Calu3 (cell line): ENCODE measurements at regions not wholly inside any gene's neighbourhood (a gene's known extent, or its start where the extent isn't known, plus 50 kb on each side); places are given as distances from the start of the nearest gene placed in this dataset.

Source experiments
- BruUV-seq: library from RNA; stranded (reverse); fragments of 400-500 nt; replicated peaks from 2 replicates; lab custom pipeline; 2021; lab: Mats Ljungman, UMichigan
- CTCF ChIA-PET: fragments of 300-600 bp; sonication (Branson Sonifier 250); formaldehyde crosslinking; loops from one replicate; lab custom pipeline; 2022; ENCODE audit warnings: antibody characterized with exemption; lab: Charles Lee
- DNase-seq: peaks from one replicate; pipeline ENCODE4 v3.0.0; 2022
- H3K27ac Mint-ChIP-seq: one replicate; pipeline ENCODE4 v1.8.0; 2022; ENCODE audit warnings: mixed read lengths; ENCODE audit not compliant: unreplicated experiment
- H3K27me3 Mint-ChIP-seq: one replicate; pipeline ENCODE4 v1.8.0; 2022; ENCODE audit warnings: mixed read lengths; ENCODE audit not compliant: unreplicated experiment
- H3K36me3 Mint-ChIP-seq: one replicate; pipeline ENCODE4 v1.8.0; 2022; ENCODE audit warnings: mild to moderate bottlenecking, moderate library complexity, mixed read lengths; ENCODE audit not compliant: insufficient read depth, unreplicated experiment
- H3K4me1 Mint-ChIP-seq: one replicate; pipeline ENCODE4 v1.8.0; 2022; ENCODE audit warnings: mild to moderate bottlenecking, low read depth, mixed read lengths; ENCODE audit not compliant: unreplicated experiment
- H3K4me3 Mint-ChIP-seq: one replicate; pipeline ENCODE4 v1.8.0; 2022; ENCODE audit warnings: mild to moderate bottlenecking, low read depth, moderate library complexity, mixed read lengths; ENCODE audit not compliant: unreplicated experiment
- H3K9me3 Mint-ChIP-seq: one replicate; pipeline ENCODE4 v1.8.0; 2022; ENCODE audit warnings: low read depth, mixed read lengths; ENCODE audit not compliant: unreplicated experiment
- intact Hi-C: fragments of 100-400 bp; cut with micrococcal nuclease; formaldehyde crosslinking; loops from one replicate; pipeline ENCODE4 v1.10.0; 2022; ENCODE audit not compliant: unreplicated experiment
- TF ChIP-seq, protein P1 (sequence below): fragments of 200-600 bp; IDR thresholded peaks from one replicate; pipeline ENCODE4 v1.8.0; 2022; ENCODE audit warnings: antibody characterized with exemption; ENCODE audit not compliant: unreplicated experiment

GRCh38 chr10:60649485-60650377 lies 128.5 kb upstream of the CDK1 start:
- H3K36me3 Mint-ChIP-seq: no peaks in the 10 kb centered on the region

GRCh38 chr10:60648761-60649160 lies 129.5 kb upstream of the CDK1 start:
- BruUV-seq: no TSS peak
- no peak overlapping the region for H3K27ac Mint-ChIP-seq
- peaks cover 9% of the 10 kb centered on the region for H3K4me1 Mint-ChIP-seq
- intact Hi-C loops: no loop called here
- no peaks in the 10 kb centered on the region for H3K36me3 Mint-ChIP-seq
- no peaks in the 10 kb centered on the region for H3K9me3 Mint-ChIP-seq
- CTCF ChIA-PET: interaction anchor here (0.7 kb wide), 2 partner anchors 15 to 17 kb away, joined by 4 to 11 read pairs; no protein-coding TSS in a partner anchor
- H3K27me3 Mint-ChIP-seq: no peaks in the 10 kb centered on the region
- no peak for DNase-seq
- TF ChIP-seq, protein P1, sequence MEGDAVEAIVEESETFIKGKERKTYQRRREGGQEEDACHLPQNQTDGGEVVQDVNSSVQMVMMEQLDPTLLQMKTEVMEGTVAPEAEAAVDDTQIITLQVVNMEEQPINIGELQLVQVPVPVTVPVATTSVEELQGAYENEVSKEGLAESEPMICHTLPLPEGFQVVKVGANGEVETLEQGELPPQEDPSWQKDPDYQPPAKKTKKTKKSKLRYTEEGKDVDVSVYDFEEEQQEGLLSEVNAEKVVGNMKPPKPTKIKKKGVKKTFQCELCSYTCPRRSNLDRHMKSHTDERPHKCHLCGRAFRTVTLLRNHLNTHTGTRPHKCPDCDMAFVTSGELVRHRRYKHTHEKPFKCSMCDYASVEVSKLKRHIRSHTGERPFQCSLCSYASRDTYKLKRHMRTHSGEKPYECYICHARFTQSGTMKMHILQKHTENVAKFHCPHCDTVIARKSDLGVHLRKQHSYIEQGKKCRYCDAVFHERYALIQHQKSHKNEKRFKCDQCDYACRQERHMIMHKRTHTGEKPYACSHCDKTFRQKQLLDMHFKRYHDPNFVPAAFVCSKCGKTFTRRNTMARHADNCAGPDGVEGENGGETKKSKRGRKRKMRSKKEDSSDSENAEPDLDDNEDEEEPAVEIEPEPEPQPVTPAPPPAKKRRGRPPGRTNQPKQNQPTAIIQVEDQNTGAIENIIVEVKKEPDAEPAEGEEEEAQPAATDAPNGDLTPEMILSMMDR: no peak
- H3K4me3 Mint-ChIP-seq: no peak overlapping the region

More at GRCh38 chr10:60649485-60650377, 128.5 kb upstream of the CDK1 start:
- intact Hi-C loops: no loop called here
- Mint-ChIP-seq H3K27ac (no peak overlapping the region), H3K9me3 (no peaks in the 10 kb centered on the region), H3K4me1 (peaks cover 9% of the 10 kb centered on the region), H3K4me3 (no peak overlapping the region), H3K27me3 (no peaks in the 10 kb centered on the region)
- no TSS peak for BruUV-seq
- CTCF ChIA-PET: interaction anchor here (0.6 to 0.7 kb wide), 3 partner anchors 14 to 226 kb away, joined by 3 to 11 read pairs (median 3); no protein-coding TSS in a partner anchor
- TF ChIP-seq, protein P1: no peak
- no peak for DNase-seq

DNA sequence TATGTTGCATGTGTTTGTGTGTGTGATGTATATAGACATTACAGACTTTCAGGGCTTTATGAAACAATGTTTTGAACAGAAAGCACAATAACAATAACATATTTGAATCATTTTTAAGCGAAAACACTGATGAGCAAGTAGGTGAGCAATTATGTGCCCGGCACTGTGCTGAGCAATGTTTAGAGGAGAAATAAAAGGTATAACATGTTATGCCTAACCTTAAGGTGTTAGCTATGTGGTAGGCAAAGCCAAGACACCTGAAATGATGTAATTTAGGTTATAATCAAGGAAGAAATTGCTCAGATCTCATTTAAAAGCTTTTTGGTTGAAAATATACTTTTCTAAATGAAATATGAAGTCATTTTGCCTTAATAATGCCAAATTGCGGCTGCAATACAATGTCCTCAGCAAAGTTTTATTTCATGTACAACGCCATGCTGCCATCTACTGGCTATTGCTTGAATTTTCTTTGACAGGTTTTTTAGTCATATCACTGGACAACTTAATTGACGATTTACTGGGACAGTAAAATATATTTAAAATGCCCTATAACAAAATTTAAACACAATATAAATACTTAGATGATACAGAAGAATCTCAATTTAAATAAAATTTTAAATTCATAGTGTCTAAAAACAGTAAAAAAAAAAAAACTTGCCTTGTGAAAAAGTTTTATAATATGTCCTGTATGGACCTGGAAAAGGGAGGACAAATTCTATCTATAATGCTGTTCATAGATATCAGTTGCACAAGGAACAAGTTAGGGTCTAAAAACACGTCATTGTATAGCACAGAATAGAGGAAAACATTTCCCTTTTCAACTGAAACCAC lies 131.1 kb upstream of the CDK1 start:
- Mint-ChIP-seq H3K4me3 (no peak overlapping the region), H3K27ac (no peak overlapping the region), H3K27me3 (no peaks in the 10 kb centered on the region), H3K36me3 (no peaks in the 10 kb centered on the region), H3K9me3 (no peaks in the 10 kb centered on the region), H3K4me1 (peaks cover 9% of the 10 kb centered on the region)
- intact Hi-C loops: loop anchor here (1.0 to 2.0 kb wide), 4 partner anchors 98 to 408 kb away; no protein-coding TSS in a partner anchor
- TF ChIP-seq, protein P1: peak; percentile 83
- CTCF ChIA-PET: interaction anchor here (2.9 kb wide), 1 partner anchor 201 kb away, joined by 10 read pairs; no protein-coding TSS in a partner anchor
- BruUV-seq: no TSS peak
- DNase-seq: peak; percentile 60

DNA sequence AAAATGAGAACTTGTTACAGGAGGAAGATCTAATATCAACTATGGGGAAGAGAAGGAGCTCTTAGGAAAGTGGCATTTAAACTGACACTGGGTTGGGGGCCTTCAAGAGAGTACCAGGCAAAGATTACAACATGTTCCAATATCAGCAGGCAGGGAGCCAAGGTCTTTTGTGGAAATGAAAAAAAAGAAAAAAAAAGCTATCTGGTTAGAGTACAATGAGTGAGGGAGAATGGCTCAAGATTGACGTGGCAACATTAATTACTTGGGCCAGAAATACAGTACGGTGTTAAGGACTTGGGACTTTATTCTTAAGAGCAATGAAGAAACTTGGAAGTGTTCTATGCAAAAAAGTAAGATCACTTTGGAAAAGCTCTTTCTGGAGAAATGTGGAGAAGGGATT lies 132.3 kb upstream of the CDK1 start:
- H3K27ac Mint-ChIP-seq: no peak overlapping the region
- TF ChIP-seq, protein P1: no peak
- H3K4me3 Mint-ChIP-seq: no peak overlapping the region
- DNase-seq: no peak
- peaks cover 9% of the 10 kb centered on the region for H3K4me1 Mint-ChIP-seq
- CTCF ChIA-PET: interaction anchor here (0.9 to 2.9 kb wide), 2 partner anchors 24 to 200 kb away, joined by 3 to 10 read pairs; no protein-coding TSS in a partner anchor
- H3K9me3 Mint-ChIP-seq: no peaks in the 10 kb centered on the region
- no TSS peak for BruUV-seq
- no peaks in the 10 kb centered on the region for H3K27me3 Mint-ChIP-seq
- no peaks in the 10 kb centered on the region for H3K36me3 Mint-ChIP-seq
- intact Hi-C loops: loop anchor here (2.0 kb wide), 2 partner anchors 123 to 407 kb away; no protein-coding TSS in a partner anchor
